Endothelial cell of umbilical vein (primary cell): ENCODE measurements at regions not wholly inside any gene's neighbourhood (a gene's known extent, or its start where the extent isn't known, plus 50 kb on each side); places are given as distances from the start of the nearest gene placed in this dataset.
A peak's percentile ranks its signal among the peaks of the same experiment; 100 is the strongest.

Experiments
- BruUV-seq: library from RNA; stranded (reverse); fragments of 400-500 nt; replicated peaks from 2 replicates; lab custom pipeline; 2021; lab: Mats Ljungman, UMichigan
- CTCF ChIA-PET: fragments of 300-600, 350-600 bp; sonication (Branson Sonifier 250); formaldehyde crosslinking; loops from one replicate; lab custom pipeline; 2021; ENCODE audit warnings: antibody characterized with exemption, inconsistent platforms; lab: Charles Lee
- POLR2A ChIA-PET: fragments of 300-600, 350-600 bp; sonication (Branson Sonifier 250); formaldehyde crosslinking; loops from one replicate; lab custom pipeline; 2021; ENCODE audit warnings: antibody characterized with exemption, inconsistent platforms; lab: Charles Lee
- DNase-seq: peaks from one replicate; pipeline ENCODE4 v3.0.0-alpha.2; 2011; ENCODE audit warnings: low read depth, low spot score
- FAIRE-seq: peaks from 2 replicates; lab custom pipeline; 2011; peaks lifted over from hg19 to GRCh38; lab: Jason Lieb, UNC
- H2AFZ ChIP-seq: 2 replicates; pipeline ENCODE4 v1.6.0; 2012; ENCODE audit warnings: low read depth, low read length, control low read depth, inconsistent platforms
- H3K27ac ChIP-seq: 2 replicates; pipeline ENCODE4 v1.5.1; 2011; ENCODE audit warnings: low read depth, mild to moderate bottlenecking, control low read depth, low read length, moderate library complexity; ENCODE audit not compliant: insufficient read depth
- H3K27me3 ChIP-seq, 2 experiments: 2 replicates each; pipeline versions ENCODE4 v1.6.0 to v1.6.1; 2011; ENCODE audit warnings: low read length in 2 of 2, mixed read lengths in 1 of 2; ENCODE audit not compliant: control insufficient read depth in 2 of 2, insufficient read depth in 2 of 2
- H3K36me3 ChIP-seq, 2 experiments: 2 replicates in 1 of 2; 3 replicates in 1 of 2; pipeline ENCODE4 v1.5.1; 2011; ENCODE audit warnings: low read length in 2 of 2, mild to moderate bottlenecking in 1 of 2, moderate library complexity in 1 of 2; ENCODE audit not compliant: control insufficient read depth in 2 of 2, insufficient read depth in 2 of 2; ENCODE audit errors: extremely low read depth in 1 of 2
- H3K4me1 ChIP-seq: 3 replicates; pipeline ENCODE4 v1.5.1; 2011; ENCODE audit warnings: mild to moderate bottlenecking, low read length; ENCODE audit not compliant: control insufficient read depth, insufficient read depth; ENCODE audit errors: extremely low read depth
- H3K4me2 ChIP-seq: 2 replicates; pipeline ENCODE4 v1.6.1; 2011; ENCODE audit warnings: low read length, control low read depth, mixed read lengths; ENCODE audit not compliant: insufficient read depth
- H3K4me3 ChIP-seq, 3 experiments: fragments of 200-600 bp in 1 of 3; sonication (generic), shearing (Covaris generic) in 1 of 3; replicated peaks in 1 of 3; 2 replicates each; pipeline ENCODE4 v1.5.1; 2011 to 2016; ENCODE audit warnings: control low read depth in 3 of 3, low read length in 3 of 3, mild to moderate bottlenecking in 2 of 3, inconsistent platforms in 1 of 3, low read depth in 1 of 3, moderate library complexity in 1 of 3; ENCODE audit not compliant: insufficient read depth in 1 of 3
- H3K79me2 ChIP-seq: 2 replicates; pipeline ENCODE4 v1.6.0; 2012; ENCODE audit warnings: low read length, inconsistent platforms; ENCODE audit not compliant: control insufficient read depth, insufficient read depth
- H3K9ac ChIP-seq: replicated peaks from 2 replicates; pipeline ENCODE3; 2011; ENCODE audit warnings: low read length, control low read depth; ENCODE audit not compliant: insufficient read depth; ENCODE audit errors: extremely low read depth
- H3K9me1 ChIP-seq: replicated peaks from 3 replicates; pipeline ENCODE4 v1.6.0; 2011; ENCODE audit warnings: mild to moderate bottlenecking, low read length; ENCODE audit not compliant: control insufficient read depth, insufficient read depth; ENCODE audit errors: extremely low read depth
- H3K9me3 ChIP-seq: replicated peaks from 2 replicates; pipeline ENCODE4 v1.5.1; 2012; ENCODE audit warnings: low read length, inconsistent platforms; ENCODE audit not compliant: control insufficient read depth, insufficient read depth
- H4K20me1 ChIP-seq: replicated peaks from 2 replicates; pipeline ENCODE3; 2011; ENCODE audit warnings: mild to moderate bottlenecking, low read length; ENCODE audit not compliant: control insufficient read depth, insufficient read depth; ENCODE audit errors: extremely low read depth
- CTCF ChIP-seq, 2 donors: IDR thresholded peaks; 1 replicate in 1 of 2; 2 replicates in 1 of 2; pipeline ENCODE4 v1.5.1; 2011; ENCODE audit warnings: low read length in 2 of 2, mild to moderate bottlenecking in 2 of 2, moderate library complexity in 2 of 2, control low read depth in 1 of 2, inconsistent platforms in 1 of 2, low read depth in 1 of 2; ENCODE audit not compliant: insufficient read depth in 1 of 2; ENCODE audit errors: extremely low read depth in 1 of 2
- EZH2 ChIP-seq: IDR thresholded peaks from 2 replicates; pipeline ENCODE4 v1.6.1; 2012; ENCODE audit warnings: borderline replicate concordance, low read depth, mild to moderate bottlenecking, moderate library complexity, low read length, inconsistent platforms; ENCODE audit not compliant: severe bottlenecking
- FOS ChIP-seq: IDR thresholded peaks from 2 replicates; pipeline ENCODE4 v1.6.1; 2011; ENCODE audit warnings: mild to moderate bottlenecking, low read length, moderate library complexity, borderline replicate concordance; ENCODE audit not compliant: insufficient read depth
- GATA2 ChIP-seq: IDR thresholded peaks from 2 replicates; pipeline ENCODE4 v1.7.0; 2011; ENCODE audit warnings: low read depth, mild to moderate bottlenecking, moderate library complexity, mixed read lengths, low read length; ENCODE audit not compliant: insufficient read length, insufficient read depth
- JUN ChIP-seq: IDR thresholded peaks from 2 replicates; pipeline ENCODE4 v1.6.1; 2011; ENCODE audit warnings: borderline replicate concordance, low read depth; ENCODE audit not compliant: insufficient read length, insufficient read depth
- MAX ChIP-seq: IDR thresholded peaks from 2 replicates; pipeline ENCODE4 v1.6.1; 2011; ENCODE audit not compliant: insufficient read depth, insufficient read length
- MYC ChIP-seq: IDR thresholded peaks from one replicate; pipeline ENCODE4 v1.6.1; 2011; ENCODE audit warnings: mild to moderate bottlenecking, low read depth, low read length
- POLR2A ChIP-seq: IDR thresholded peaks from 2 replicates; pipeline ENCODE4 v1.6.1; 2012; ENCODE audit warnings: low read depth, mild to moderate bottlenecking, control low read depth, low read length
- POLR2AphosphoS5 ChIP-seq: IDR thresholded peaks from 2 replicates; pipeline ENCODE4 v1.6.1; 2012; ENCODE audit warnings: low read depth, mild to moderate bottlenecking, control low read depth, low read length, moderate library complexity; ENCODE audit not compliant: insufficient read depth
- dilution Hi-C: fragments of 300-500 bp; cut with MboI; formaldehyde crosslinking; loops from one replicate; pipeline ENCODE4 v1.15.0; 2019; ENCODE audit warnings: low sequenced_read_pairs; ENCODE audit not compliant: extremely low pct_ligation_motif_present
- intact Hi-C: fragments of 100-400 bp; cut with micrococcal nuclease; formaldehyde crosslinking; loops from one replicate; pipeline ENCODE4 v1.10.0; 2022

GRCh38 chr12:25811656-25812126 is 146.8 kb upstream of the RASSF8 start:
- DNase-seq (peak; percentile 73), FAIRE-seq (peak; percentile 80)
- ChIA-PET CTCF (interaction anchor here (1.2 kb wide), 1 partner anchor 12 kb away, joined by 3 read pairs; no protein-coding TSS in a partner anchor), POLR2A (no interaction called here)
- H2AFZ ChIP-seq, result peak overlapping the region; percentile 42
- H3K9ac ChIP-seq, result no peak overlapping the region
- H3K9me3 ChIP-seq, result no peaks in the 10 kb centered on the region
- dilution Hi-C loops (no loop called here), intact Hi-C loops (no loop called here)
- no peaks in the 10 kb centered on the region for H3K9me1 ChIP-seq
- no peaks in the 10 kb centered on the region for H4K20me1 ChIP-seq
- no peaks in the 10 kb centered on the region for H3K27me3 ChIP-seq
- H3K4me3 ChIP-seq, result no peak overlapping the region
- no peaks in the 10 kb centered on the region for H3K36me3 ChIP-seq
- H3K4me2 ChIP-seq, result peak overlapping the region; percentile 57
- H3K27ac ChIP-seq, result no peak overlapping the region
- peak; percentile 78 for TF ChIP-seq FOS
- no peak for TF ChIP-seq MYC
- TF ChIP-seq MAX, result no peak
- TF ChIP-seq JUN, result peak; percentile 57
- TF ChIP-seq GATA2, result no peak
- no peak for TF ChIP-seq POLR2A
- no peak for TF ChIP-seq CTCF (IDR thresholded peaks at IDR 0.05; ENCODE audit: extremely low read depth in 1 of 2, insufficient read depth in 1 of 2, low read depth in 1 of 2, low read length in 2 of 2)
- no peak for TF ChIP-seq EZH2
- TF ChIP-seq POLR2AphosphoS5, result no peak
- peaks cover 12% of the 10 kb centered on the region for H3K4me1 ChIP-seq
- no peaks in the 10 kb centered on the region for H3K79me2 ChIP-seq
- BruUV-seq, result no TSS peak
